PC-3 (cell line): ENCODE measurements at regions not wholly inside any gene's neighbourhood (a gene's known extent, or its start where the extent isn't known, plus 50 kb on each side); places are given as distances from the start of the nearest gene placed in this dataset.
"Not testable (repeated sequence)": the region's sequence is repeated elsewhere in the genome, so short reads cannot be mapped to it uniquely, and the experiment has no call there.

ENCODE experiments used
- EZH2phosphoT487 ChIP-seq: fragments of 300-600 bp; sonication (generic); IDR thresholded peaks from 2 replicates; pipeline ENCODE4 v1.6.1; 2018; ENCODE audit warnings: mild to moderate bottlenecking, antibody characterized with exemption, low read length, borderline replicate concordance
- TF ChIP-seq, protein P1 (sequence below): fragments of 300-600 bp; sonication (generic); conservative IDR thresholded peaks from 2 replicates; pipeline ENCODE4 v1.5.1; 2017; ENCODE audit warnings: antibody characterized with exemption, low read depth, mild to moderate bottlenecking, low read length

DNA sequence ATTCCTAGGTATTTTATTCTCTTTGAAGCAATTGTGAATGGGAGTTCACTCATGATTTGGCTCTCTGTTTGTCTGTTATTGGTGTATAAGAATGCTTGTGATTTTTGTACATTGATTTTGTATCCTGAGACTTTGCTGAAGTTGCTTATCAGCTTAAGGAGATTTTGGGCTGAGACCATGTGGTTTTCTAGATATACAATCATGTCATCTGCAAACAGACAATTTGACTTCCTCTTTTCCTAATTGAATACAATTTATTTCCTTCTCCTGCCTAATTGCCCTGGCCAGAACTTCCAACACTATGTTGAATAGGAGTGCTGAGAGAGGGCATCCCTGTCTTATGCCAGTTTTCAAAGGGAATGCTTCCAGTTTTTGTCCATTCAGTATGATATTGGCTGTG, 137.3 kb downstream of the PLPPR4 start:
- TF ChIP-seq, protein P1, sequence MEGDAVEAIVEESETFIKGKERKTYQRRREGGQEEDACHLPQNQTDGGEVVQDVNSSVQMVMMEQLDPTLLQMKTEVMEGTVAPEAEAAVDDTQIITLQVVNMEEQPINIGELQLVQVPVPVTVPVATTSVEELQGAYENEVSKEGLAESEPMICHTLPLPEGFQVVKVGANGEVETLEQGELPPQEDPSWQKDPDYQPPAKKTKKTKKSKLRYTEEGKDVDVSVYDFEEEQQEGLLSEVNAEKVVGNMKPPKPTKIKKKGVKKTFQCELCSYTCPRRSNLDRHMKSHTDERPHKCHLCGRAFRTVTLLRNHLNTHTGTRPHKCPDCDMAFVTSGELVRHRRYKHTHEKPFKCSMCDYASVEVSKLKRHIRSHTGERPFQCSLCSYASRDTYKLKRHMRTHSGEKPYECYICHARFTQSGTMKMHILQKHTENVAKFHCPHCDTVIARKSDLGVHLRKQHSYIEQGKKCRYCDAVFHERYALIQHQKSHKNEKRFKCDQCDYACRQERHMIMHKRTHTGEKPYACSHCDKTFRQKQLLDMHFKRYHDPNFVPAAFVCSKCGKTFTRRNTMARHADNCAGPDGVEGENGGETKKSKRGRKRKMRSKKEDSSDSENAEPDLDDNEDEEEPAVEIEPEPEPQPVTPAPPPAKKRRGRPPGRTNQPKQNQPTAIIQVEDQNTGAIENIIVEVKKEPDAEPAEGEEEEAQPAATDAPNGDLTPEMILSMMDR: not testable (repeated sequence)
- not testable (repeated sequence) for TF ChIP-seq EZH2phosphoT487
